Ureter (tissue), 1 donor: ENCODE measurements at regions not wholly inside any gene's neighbourhood (a gene's known extent, or its start where the extent isn't known, plus 50 kb on each side); places are given as distances from the start of the nearest gene placed in this dataset.
"Not testable (repeated sequence)": the region's sequence is repeated elsewhere in the genome, so short reads cannot be mapped to it uniquely, and the experiment has no call there.

ENCODE experiments used
- DNase-seq: peaks from one replicate; pipeline ENCODE4 v3.0.0-alpha.2; 2020; ENCODE audit warnings: low spot score
- donor health status: DM: yes; HTN: yes; CAD: no.

- no peak for DNase-seq
These were observed 106.0 kb downstream of the CXCL12 start for GRCh38 chr10:44278837-44279324.

- DNase-seq: not testable (repeated sequence)
These were observed 116.4 kb downstream of the CXCL12 start for GRCh38 chr10:44268435-44268948.

GRCh38 chr10:44267007-44267406, 117.9 kb downstream of the CXCL12 start:
- DNase-seq: no peak

- no peak for DNase-seq
These were observed 120.7 kb downstream of the CXCL12 start for GRCh38 chr10:44264244-44264643.

- no peak for DNase-seq
These were observed 121.1 kb downstream of the CXCL12 start for GRCh38 chr10:44263771-44264170.

GRCh38 chr10:44262551-44263251, 122.2 kb downstream of the CXCL12 start:
- DNase-seq: no peak

- DNase-seq: no peak
These were observed 123.0 kb downstream of the CXCL12 start for GRCh38 chr10:44261710-44262455.

- DNase-seq: no peak
These were observed 123.6 kb downstream of the CXCL12 start for GRCh38 chr10:44261296-44261695.

- no peak for DNase-seq
These were observed 124.5 kb downstream of the CXCL12 start for GRCh38 chr10:44260286-44260928.

GRCh38 chr10:44259090-44259874, 125.6 kb downstream of the CXCL12 start:
- DNase-seq: no peak

- no peak for DNase-seq
These were observed 126.3 kb downstream of the CXCL12 start for GRCh38 chr10:44258460-44259089.

GRCh38 chr10:44258019-44258418, 126.9 kb downstream of the CXCL12 start:
- DNase-seq: no peak

- no peak for DNase-seq
These were observed 131.0 kb downstream of the CXCL12 start for GRCh38 chr10:44253769-44254462.

- not testable (repeated sequence) for DNase-seq
These were observed 132.3 kb downstream of the CXCL12 start for GRCh38 chr10:44252631-44253030.

GRCh38 chr10:44249933-44250332, 135.0 kb downstream of the CXCL12 start:
- DNase-seq: not testable (repeated sequence)

- no peak for DNase-seq
These were observed 135.4 kb downstream of the CXCL12 start for GRCh38 chr10:44249490-44249889.

GRCh38 chr10:44246700-44247099, 138.2 kb downstream of the CXCL12 start:
- DNase-seq: not testable (repeated sequence)

- DNase-seq: not testable (repeated sequence)
These were observed 138.6 kb downstream of the CXCL12 start for GRCh38 chr10:44246287-44246686.

- no peak for DNase-seq
These were observed 139.3 kb downstream of the CXCL12 start for GRCh38 chr10:44245601-44245938.

GRCh38 chr10:44244745-44245600, 139.9 kb downstream of the CXCL12 start:
- DNase-seq: no peak
